ENCODE measurements at regions not wholly inside any gene's neighbourhood (a gene's known extent, or its start where the extent isn't known, plus 50 kb on each side); places are given as distances from the start of the nearest gene placed in this dataset.
"Not testable (repeated sequence)": the region's sequence is repeated elsewhere in the genome, so short reads cannot be mapped to it uniquely, and the experiment has no call there.

DNA sequence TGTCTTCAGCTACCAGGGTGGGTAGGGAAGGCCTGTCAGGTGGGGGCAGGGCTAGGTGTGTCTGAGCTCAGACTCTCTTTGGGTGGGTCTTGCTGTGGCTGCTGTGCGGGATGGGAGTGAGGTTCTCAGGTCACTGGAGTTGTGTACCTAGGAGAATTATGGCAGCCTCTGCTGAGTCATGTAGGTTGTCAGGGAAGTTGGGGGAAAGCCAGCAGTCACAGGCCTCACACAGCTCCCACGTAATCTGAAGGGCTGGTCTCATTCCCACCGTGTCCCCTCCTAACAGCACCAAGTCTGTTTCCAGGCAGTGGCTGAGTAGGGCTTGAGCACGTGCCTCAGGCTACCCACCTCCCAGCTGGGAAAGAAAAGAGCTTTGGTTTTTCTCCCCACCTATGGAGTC lies 67.0 kb downstream of the CHCHD4 start:
- DNase-seq (ENCODE audit: low read depth), result no peak

- no peak for DNase-seq (ENCODE audit: low read depth)
Observed at GRCh38 chr3:14047841-14048240, 76.8 kb downstream of the CHCHD4 start.

- no peak for DNase-seq (ENCODE audit: low read depth)
Observed at GRCh38 chr3:14047027-14047426, 77.6 kb downstream of the CHCHD4 start.

DNA sequence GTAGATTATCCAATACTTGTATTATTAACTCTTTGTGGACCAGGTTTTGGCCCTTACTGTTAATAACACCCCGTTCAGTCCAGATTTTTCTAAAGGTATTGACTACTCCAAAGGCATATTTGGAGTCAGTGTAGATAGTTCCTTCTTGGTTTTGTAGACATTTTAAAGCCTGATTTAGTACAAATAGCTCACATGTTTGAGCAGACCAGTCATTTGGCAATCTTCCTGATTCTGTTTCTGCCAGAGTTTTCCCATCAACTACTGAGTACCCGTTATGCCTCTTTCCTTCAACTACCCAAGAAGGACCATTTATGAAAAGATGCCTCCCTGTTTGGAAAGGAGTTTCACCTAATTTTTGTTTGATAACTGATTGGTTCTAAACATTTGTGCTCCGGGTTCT lies 82.0 kb downstream of the CHCHD4 start:
- no peak for DNase-seq (ENCODE audit: low read depth)

DNA sequence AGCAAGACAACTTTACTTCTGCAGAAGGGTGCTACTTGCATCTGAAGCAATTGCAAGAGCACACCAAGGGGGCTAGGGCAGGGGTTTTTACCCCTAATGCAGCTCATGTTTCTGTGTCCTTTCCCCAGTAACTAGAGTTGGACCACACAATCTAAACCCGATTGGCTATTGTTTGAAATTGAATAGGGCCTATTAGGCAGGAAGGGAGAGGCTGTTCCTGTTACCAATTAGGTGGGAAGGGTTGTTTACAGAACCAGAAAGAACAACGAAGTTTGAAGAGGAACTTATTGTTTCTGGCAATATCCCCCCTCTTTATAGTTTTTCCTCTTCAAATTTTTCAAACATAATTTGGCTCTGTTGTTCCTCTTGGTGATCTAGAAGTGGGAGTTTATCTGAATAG lies 85.5 kb downstream of the CHCHD4 start:
- no peak for DNase-seq (ENCODE audit: low read depth)

- no peak for DNase-seq (ENCODE audit: low read depth)
Observed at GRCh38 chr3:14037211-14037610, 87.5 kb downstream of the CHCHD4 start.

DNA sequence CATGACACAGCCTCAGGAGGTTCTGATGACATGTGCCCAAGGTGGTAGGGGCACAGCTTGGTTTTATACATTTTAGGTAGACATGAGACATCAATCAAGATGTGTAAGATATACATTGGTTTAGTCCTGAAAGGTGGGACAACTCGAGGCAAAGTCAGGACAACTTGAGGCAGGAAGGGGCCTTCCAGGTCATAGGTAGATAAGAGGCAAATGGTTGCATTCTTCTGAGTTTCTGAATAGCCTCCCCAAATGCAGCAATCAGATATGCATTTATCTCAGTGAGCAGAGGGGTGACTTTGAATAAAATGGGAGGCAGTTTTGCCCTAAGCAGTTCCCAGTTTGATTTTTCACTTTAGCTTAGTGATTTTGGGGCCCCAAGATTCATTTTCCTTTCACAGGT lies 91.6 kb downstream of the CHCHD4 start:
- no peak for DNase-seq (ENCODE audit: low read depth)

DNA sequence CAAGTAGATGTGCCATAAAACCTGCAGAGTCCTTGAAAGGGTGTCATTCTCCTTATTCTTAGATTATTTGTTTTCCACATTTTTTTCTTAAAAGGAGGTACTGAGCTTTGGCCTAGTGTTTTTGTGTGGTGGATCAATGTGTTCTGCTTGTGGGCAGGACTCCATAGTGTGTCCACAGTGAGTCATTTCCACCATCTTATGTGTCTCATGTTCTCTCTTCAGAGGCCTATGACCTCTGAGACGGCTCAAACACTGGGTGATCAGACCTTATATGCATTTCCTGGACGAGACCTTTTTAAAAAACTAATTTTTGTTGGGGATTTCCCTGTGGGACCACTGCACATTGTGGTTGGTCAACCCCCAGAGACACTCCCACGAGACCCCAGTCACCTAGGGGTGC lies 93.4 kb downstream of the CHCHD4 start:
- no peak for DNase-seq (ENCODE audit: low read depth)

- DNase-seq (ENCODE audit: low read depth), result not testable (repeated sequence)
Observed at GRCh38 chr3:14029390-14029995, 95.2 kb downstream of the CHCHD4 start.

GRCh38 chr3:14028122-14028521 lies 96.5 kb downstream of the CHCHD4 start:
- DNase-seq (ENCODE audit: low read depth), result not testable (repeated sequence)

- DNase-seq (ENCODE audit: low read depth), result no peak
Observed at GRCh38 chr3:14019459-14019858, 105.2 kb downstream of the CHCHD4 start.

GRCh38 chr3:14016900-14017475 lies 107.7 kb downstream of the CHCHD4 start:
- no peak for DNase-seq (ENCODE audit: low read depth)

- DNase-seq (ENCODE audit: low read depth), result no peak
Observed at GRCh38 chr3:14007006-14007405, 117.7 kb downstream of the CHCHD4 start.

- peak; percentile 6 for DNase-seq (ENCODE audit: low read depth)
Observed at GRCh38 chr3:14001136-14001535, 121.3 kb upstream of the WNT7A start.

GRCh38 chr3:14000556-14000955 lies 120.7 kb upstream of the WNT7A start:
- no peak for DNase-seq (ENCODE audit: low read depth)

GRCh38 chr3:13998831-13999230 lies 119.0 kb upstream of the WNT7A start:
- DNase-seq (ENCODE audit: low read depth), result no peak

DNA sequence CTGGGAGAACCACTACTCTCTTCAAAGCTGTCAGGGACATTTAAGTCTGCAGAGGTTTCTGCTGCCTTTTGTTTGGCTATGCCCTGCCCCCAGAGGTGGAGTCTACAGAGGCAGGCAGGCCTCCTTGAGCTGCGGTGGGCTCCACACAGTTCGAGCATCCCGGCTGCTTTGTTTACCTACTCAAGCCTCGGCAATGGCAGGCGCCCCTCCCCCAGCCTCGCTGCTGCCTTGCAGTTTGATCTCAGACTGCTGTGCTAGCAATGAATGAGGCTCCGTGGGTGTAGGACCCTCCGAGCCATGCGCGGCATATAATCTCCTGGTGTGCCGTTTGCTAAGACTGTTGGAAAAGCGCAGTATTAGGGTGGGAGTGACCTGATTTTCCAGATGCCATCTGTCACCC lies 115.3 kb upstream of the WNT7A start:
- not testable (repeated sequence) for DNase-seq (ENCODE audit: low read depth)

GRCh38 chr3:13988925-13989324 lies 109.1 kb upstream of the WNT7A start:
- not testable (repeated sequence) for DNase-seq (ENCODE audit: low read depth)

DNA sequence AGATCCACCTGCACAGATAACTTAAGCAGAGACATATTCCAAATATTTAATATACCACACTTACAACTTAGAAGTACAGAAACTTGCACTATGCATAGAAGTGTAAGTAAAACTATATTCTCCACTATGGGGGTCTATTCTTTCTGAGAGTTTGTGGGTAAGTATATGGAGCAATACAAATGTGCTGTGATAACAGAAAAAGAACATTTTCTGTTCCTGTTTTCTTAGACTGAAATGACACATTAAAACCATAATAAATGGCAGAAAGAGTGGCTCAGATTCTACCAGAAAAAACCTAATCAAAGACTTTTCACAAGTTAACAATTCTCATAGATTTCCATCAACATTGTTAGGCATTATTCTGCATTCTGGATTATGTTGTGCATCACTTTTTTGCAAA lies 96.6 kb upstream of the WNT7A start:
- DNase-seq (ENCODE audit: low read depth), result no peak

- DNase-seq (ENCODE audit: low read depth), result no peak
Observed at GRCh38 chr3:13975686-13976085, 95.8 kb upstream of the WNT7A start.

- DNase-seq (ENCODE audit: low read depth), result no peak
Observed at GRCh38 chr3:13972679-13973379, 93.0 kb upstream of the WNT7A start.

DNA sequence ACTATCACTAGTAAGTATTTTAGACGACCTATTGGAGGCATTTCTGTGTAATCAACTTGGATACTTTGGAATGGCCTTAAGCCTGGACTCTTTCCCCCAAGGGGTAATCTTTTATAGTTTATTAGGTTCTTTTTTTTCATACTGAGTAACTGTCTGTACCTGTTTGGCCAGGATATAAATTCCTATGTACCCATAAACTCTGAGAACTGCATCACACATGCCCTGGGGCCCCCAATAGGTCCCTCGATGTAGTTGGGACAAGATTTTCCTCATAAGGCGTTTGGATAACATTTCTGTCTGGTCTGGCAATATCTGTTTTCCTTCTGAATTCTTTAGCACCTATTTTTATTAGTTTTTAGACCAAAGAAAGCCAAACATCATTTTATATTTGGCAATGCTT lies 86.4 kb upstream of the WNT7A start:
- DNase-seq (ENCODE audit: low read depth), result no peak

DNA sequence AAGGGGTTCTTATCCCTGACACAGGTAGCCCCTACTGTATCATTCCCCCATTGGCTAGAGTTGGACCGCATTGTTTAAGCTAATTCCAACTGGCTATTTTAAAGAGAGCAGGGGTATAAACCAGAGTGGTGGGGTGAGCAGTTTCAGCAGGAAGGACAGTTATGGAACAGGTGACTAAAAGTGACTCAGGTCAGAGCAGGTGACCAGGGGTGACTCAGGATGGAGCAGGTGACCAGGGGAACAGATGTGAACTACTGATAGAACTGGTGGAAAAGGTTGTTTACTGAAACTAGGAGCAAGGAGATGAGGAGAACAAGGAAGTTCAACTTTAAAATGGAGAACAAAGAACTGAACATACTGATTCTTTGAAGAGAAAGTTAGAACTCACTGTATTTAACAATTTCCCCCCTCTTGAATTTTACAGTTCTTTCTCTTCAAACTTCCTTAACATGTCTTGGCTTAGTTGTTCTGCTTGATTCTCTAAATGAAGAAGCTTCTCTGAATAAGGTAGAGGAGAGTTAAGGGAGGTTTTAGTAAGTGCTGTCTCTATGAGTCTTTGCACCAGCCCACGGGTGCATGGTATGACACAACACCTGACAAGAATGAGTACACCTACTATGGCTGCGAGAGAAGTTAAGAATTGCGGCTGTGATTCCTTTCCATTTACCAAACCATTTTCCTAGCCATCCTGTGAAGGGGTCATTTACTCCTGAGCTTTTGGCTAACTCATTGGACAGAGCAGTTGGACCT lies 83.4 kb upstream of the WNT7A start:
- DNase-seq (ENCODE audit: low read depth), result no peak

Measured in HS-5 (cell line).